Neuronal stem cell (in vitro differentiated cells): ENCODE measurements at regions not wholly inside any gene's neighbourhood (a gene's known extent, or its start where the extent isn't known, plus 50 kb on each side); places are given as distances from the start of the nearest gene placed in this dataset.

ENCODE experiments used
- DNase-seq: peaks from one replicate; pipeline ENCODE4 v3.0.0-alpha.2; 2013; ENCODE audit warnings: low spot score
- H2AFZ ChIP-seq: one replicate; pipeline ENCODE4 v1.6.1; 2013; ENCODE audit warnings: mild to moderate bottlenecking, low read length, inconsistent platforms
- H2AK5ac ChIP-seq: 2 replicates; pipeline ENCODE4 v1.6.1; 2013; ENCODE audit warnings: low read depth, mild to moderate bottlenecking, inconsistent platforms, low read length, moderate library complexity, mixed read lengths
- H2BK120ac ChIP-seq: 2 replicates; pipeline ENCODE4 v1.6.1; 2013; ENCODE audit warnings: low read depth, mild to moderate bottlenecking, inconsistent platforms, low read length, moderate library complexity, mixed read lengths
- H2BK12ac ChIP-seq: one replicate; pipeline ENCODE4 v1.6.1; 2013; ENCODE audit warnings: low read length, inconsistent platforms
- H2BK15ac ChIP-seq: 2 replicates; pipeline ENCODE4 v1.6.1; 2013; ENCODE audit warnings: mild to moderate bottlenecking, low read length, inconsistent platforms, mixed read lengths
- H2BK5ac ChIP-seq: one replicate; pipeline ENCODE4 v1.6.1; 2013; ENCODE audit warnings: inconsistent platforms, mild to moderate bottlenecking, low read length, moderate library complexity
- H3K14ac ChIP-seq: one replicate; pipeline ENCODE4 v1.6.1; 2013; ENCODE audit warnings: low read length, inconsistent platforms
- H3K18ac ChIP-seq: 2 replicates; pipeline ENCODE4 v1.6.1; 2013; ENCODE audit warnings: low read length, inconsistent platforms
- H3K23ac ChIP-seq: 2 replicates; pipeline ENCODE4 v1.6.1; 2013; ENCODE audit warnings: low read depth, mild to moderate bottlenecking, mixed read lengths, low read length, inconsistent platforms; ENCODE audit not compliant: poor library complexity
- H3K27ac ChIP-seq: replicated peaks from 3 replicates; pipeline ENCODE4 v1.5.1; 2013; ENCODE audit warnings: low read length, inconsistent platforms
- H3K27me3 ChIP-seq, 3 experiments: 2 replicates each; pipeline ENCODE4 v1.6.1; 2013; ENCODE audit warnings: low read length in 3 of 3, mild to moderate bottlenecking in 2 of 3, inconsistent platforms in 1 of 3, low read depth in 1 of 3, mixed read lengths in 1 of 3, moderate library complexity in 1 of 3; ENCODE audit not compliant: control insufficient read depth in 3 of 3, insufficient read depth in 3 of 3
- H3K36me3 ChIP-seq, 2 donors: replicated peaks in 1 of 2; 2 replicates each; pipeline ENCODE4 v1.6.1; 2013; ENCODE audit warnings: low read length in 2 of 2; ENCODE audit not compliant: control insufficient read depth in 2 of 2, insufficient read depth in 2 of 2
- H3K4ac ChIP-seq: 2 replicates; pipeline ENCODE4 v1.6.1; 2013; ENCODE audit warnings: inconsistent platforms, mild to moderate bottlenecking, low read length, moderate library complexity
- H3K4me1 ChIP-seq, 2 donors: 1 replicate in 1 of 2; 2 replicates in 1 of 2; pipeline ENCODE4 v1.6.1; 2013; ENCODE audit warnings: low read length in 2 of 2, low read depth in 1 of 2; ENCODE audit not compliant: control insufficient read depth in 2 of 2, insufficient read depth in 1 of 2
- H3K4me2 ChIP-seq: one replicate; pipeline ENCODE4 v1.6.1; 2013; ENCODE audit warnings: mild to moderate bottlenecking, low read length, inconsistent platforms; ENCODE audit not compliant: insufficient read depth, poor library complexity, severe bottlenecking
- H3K4me3 ChIP-seq, 2 donors: 2 replicates each; pipeline ENCODE4 v1.5.1; 2013; ENCODE audit warnings: low read length in 2 of 2, mild to moderate bottlenecking in 2 of 2, inconsistent platforms in 1 of 2, moderate library complexity in 1 of 2
- H3K79me1 ChIP-seq: one replicate; pipeline ENCODE4 v1.6.1; 2013; ENCODE audit warnings: low read depth, mild to moderate bottlenecking, inconsistent platforms, low read length, moderate library complexity
- H3K9ac ChIP-seq: one replicate; pipeline ENCODE4 v1.6.1; 2013; ENCODE audit warnings: mild to moderate bottlenecking, low read depth, low read length, inconsistent platforms; ENCODE audit not compliant: poor library complexity
- H3K9me3 ChIP-seq, 2 donors: replicated peaks in 1 of 2; 2 replicates each; pipeline versions ENCODE3 to v1.6.1; 2013; ENCODE audit warnings: low read length in 2 of 2, mild to moderate bottlenecking in 2 of 2, inconsistent platforms in 1 of 2, low read depth in 1 of 2, mixed read lengths in 1 of 2, moderate library complexity in 1 of 2; ENCODE audit not compliant: control insufficient read depth in 2 of 2, insufficient read depth in 1 of 2
- H4K8ac ChIP-seq: one replicate; pipeline ENCODE4 v1.6.1; 2013; ENCODE audit warnings: low read depth, mild to moderate bottlenecking, inconsistent platforms, low read length, moderate library complexity
- H4K91ac ChIP-seq: one replicate; pipeline ENCODE4 v1.6.1; 2013; ENCODE audit warnings: low read length, low read depth, mild to moderate bottlenecking, inconsistent platforms; ENCODE audit not compliant: poor library complexity
- WGBS, 2 donors: extraction: QIAGEN DNeasy Blood & Tissue Kit; methylation state at CpG; one replicate each; pipeline ENCODE4 v1.1.7; 2013; ENCODE audit warnings: missing lambda C conversion rate in 2 of 2, mixed read lengths in 1 of 2; ENCODE audit not compliant: insufficient read length in 2 of 2, insufficient replicate concordance in 1 of 2; ENCODE audit errors: extremely low coverage in 2 of 2; 5-methylcytosine and 5-hydroxymethylcytosine counted together

- Histone ChIP-seq H3K4me3 (peak overlapping the region in 1 of 2 donors; percentile 48), H2BK120ac (no peak overlapping the region), H3K4me1 (peaks cover 5 to 6% of the 10 kb centered on the region in 2 donors), H3K23ac (no peak overlapping the region), H2AK5ac (no peak overlapping the region), H3K9ac (no peak overlapping the region), H3K27ac (no peak overlapping the region), H3K36me3 (no peaks in the 10 kb centered on the region), H4K8ac (no peak overlapping the region), H2BK12ac (no peak overlapping the region), H2BK15ac (no peak overlapping the region), H3K27me3 (no peaks in the 10 kb centered on the region), H3K4ac (no peak overlapping the region), H3K14ac (no peak overlapping the region), H3K4me2 (no peak overlapping the region), H3K79me1 (no peaks in the 10 kb centered on the region), H2BK5ac (no peak overlapping the region), H4K91ac (no peak overlapping the region), H3K18ac (peak overlapping the region; percentile 21), H2AFZ (peak overlapping the region; percentile 72), H3K9me3 (peaks cover 0 to 1% of the 10 kb centered on the region in 2 donors)
- DNase-seq: no peak
- no CpG with 5 or more reads among the region's 10 CpGs for WGBS, 2 donors
These were observed 444.4 kb upstream of the ATP2B1 start for GRCh38 chr12:90152897-90153624.

GRCh38 chr12:90151491-90152015 is 442.9 kb upstream of the ATP2B1 start:
- H3K23ac ChIP-seq: no peak overlapping the region
- no peak overlapping the region for H4K91ac ChIP-seq
- no peak overlapping the region for H3K27ac ChIP-seq
- H2BK15ac ChIP-seq: no peak overlapping the region
- H3K9me3 ChIP-seq: peaks cover 0 to 1% of the 10 kb centered on the region in 2 donors
- no peak overlapping the region for H3K9ac ChIP-seq
- no peak overlapping the region for H3K14ac ChIP-seq
- no peaks in the 10 kb centered on the region for H3K36me3 ChIP-seq
- no peak overlapping the region for H2AFZ ChIP-seq
- no peak overlapping the region for H3K4me3 ChIP-seq
- no peak overlapping the region for H3K4ac ChIP-seq
- no peak overlapping the region for H2AK5ac ChIP-seq
- no CpG with 5 or more reads among the region's 3 CpGs for WGBS, 2 donors
- H2BK5ac ChIP-seq: no peak overlapping the region
- H3K18ac ChIP-seq: no peak overlapping the region
- H4K8ac ChIP-seq: no peak overlapping the region
- peaks cover 5 to 6% of the 10 kb centered on the region in 2 donors for H3K4me1 ChIP-seq
- no peak for DNase-seq
- no peak overlapping the region for H2BK120ac ChIP-seq
- no peak overlapping the region for H3K4me2 ChIP-seq
- H2BK12ac ChIP-seq: no peak overlapping the region
- no peaks in the 10 kb centered on the region for H3K79me1 ChIP-seq
- H3K27me3 ChIP-seq: no peaks in the 10 kb centered on the region

GRCh38 chr12:90149453-90149852 is 440.8 kb upstream of the ATP2B1 start:
- Histone ChIP-seq H2BK12ac (no peak overlapping the region), H2BK15ac (no peak overlapping the region), H3K4me2 (no peak overlapping the region), H3K36me3 (no peaks in the 10 kb centered on the region), H4K8ac (no peak overlapping the region), H3K4me1 (peaks cover 5 to 6% of the 10 kb centered on the region in 2 donors), H3K4ac (no peak overlapping the region), H3K14ac (no peak overlapping the region), H3K27ac (no peak overlapping the region), H3K9me3 (peaks cover 0 to 1% of the 10 kb centered on the region in 2 donors), H3K79me1 (no peaks in the 10 kb centered on the region), H2BK5ac (no peak overlapping the region), H2AFZ (no peak overlapping the region), H3K27me3 (no peaks in the 10 kb centered on the region), H3K9ac (no peak overlapping the region), H3K23ac (no peak overlapping the region), H3K18ac (no peak overlapping the region), H3K4me3 (no peak overlapping the region), H4K91ac (no peak overlapping the region), H2BK120ac (no peak overlapping the region), H2AK5ac (no peak overlapping the region)
- WGBS, 2 donors: no CpG with 5 or more reads among the region's 1 CpG
- no peak for DNase-seq

GRCh38 chr12:90129366-90130030 is 420.9 kb upstream of the ATP2B1 start:
- no peaks in the 10 kb centered on the region for H3K79me1 ChIP-seq
- no peak overlapping the region for H2AK5ac ChIP-seq
- no peak overlapping the region for H2BK12ac ChIP-seq
- no peak overlapping the region for H3K14ac ChIP-seq
- no peak overlapping the region for H3K27ac ChIP-seq
- H3K18ac ChIP-seq: no peak overlapping the region
- no peaks in the 10 kb centered on the region for H3K4me1 ChIP-seq
- H3K9ac ChIP-seq: no peak overlapping the region
- WGBS, 2 donors: no CpG with 5 or more reads among the region's 4 CpGs
- H4K91ac ChIP-seq: no peak overlapping the region
- no peak overlapping the region for H4K8ac ChIP-seq
- H3K27me3 ChIP-seq: no peaks in the 10 kb centered on the region
- no peak overlapping the region for H3K23ac ChIP-seq
- no peak overlapping the region for H2BK15ac ChIP-seq
- no peak overlapping the region for H3K4me2 ChIP-seq
- no peak overlapping the region for H2BK120ac ChIP-seq
- H2BK5ac ChIP-seq: no peak overlapping the region
- H3K4me3 ChIP-seq: no peak overlapping the region
- no peak for DNase-seq
- H2AFZ ChIP-seq: no peak overlapping the region
- H3K36me3 ChIP-seq: no peaks in the 10 kb centered on the region
- H3K9me3 ChIP-seq: no peaks in the 10 kb centered on the region
- H3K4ac ChIP-seq: no peak overlapping the region
